ENCODE measurements at regions not wholly inside any gene's neighbourhood (a gene's known extent, or its start where the extent isn't known, plus 50 kb on each side); places are given as distances from the start of the nearest gene placed in this dataset.

GRCh38 chr16:86060381-86061317 lies 161.7 kb downstream of the IRF8 start:
- no peak for DNase-seq (ENCODE audit: low read depth in 3 of 3)

- no peak for DNase-seq (ENCODE audit: low read depth in 3 of 3)
Observed at GRCh38 chr16:86061318-86061695, 162.3 kb downstream of the IRF8 start.

- DNase-seq (ENCODE audit: low read depth in 3 of 3) = no peak
Observed at GRCh38 chr16:86061721-86062120, 162.8 kb downstream of the IRF8 start.

GRCh38 chr16:86062271-86062965 lies 163.5 kb downstream of the IRF8 start:
- DNase-seq (ENCODE audit: low read depth in 3 of 3) = no peak

- DNase-seq (ENCODE audit: low read depth in 3 of 3) = no peak
Observed at GRCh38 chr16:86063760-86064405, 164.9 kb downstream of the IRF8 start.

- DNase-seq (ENCODE audit: low read depth in 3 of 3) = no peak
Observed at GRCh38 chr16:86064431-86065250, 165.7 kb downstream of the IRF8 start.

GRCh38 chr16:86065711-86066110 lies 166.7 kb downstream of the IRF8 start:
- DNase-seq (ENCODE audit: low read depth in 3 of 3) = no peak

GRCh38 chr16:86066811-86067210 lies 167.8 kb downstream of the IRF8 start:
- no peak for DNase-seq (ENCODE audit: low read depth in 3 of 3)

- DNase-seq (ENCODE audit: low read depth in 3 of 3) = no peak
Observed at GRCh38 chr16:86067516-86067915, 168.6 kb downstream of the IRF8 start.

GRCh38 chr16:86067936-86068335 lies 169.0 kb downstream of the IRF8 start:
- no peak for DNase-seq (ENCODE audit: low read depth in 3 of 3)

GRCh38 chr16:86068722-86069121 lies 169.8 kb downstream of the IRF8 start:
- DNase-seq (ENCODE audit: low read depth in 3 of 3) = no peak

- no peak for DNase-seq (ENCODE audit: low read depth in 3 of 3)
Observed at GRCh38 chr16:86069736-86070298, 170.9 kb downstream of the IRF8 start.

- no peak for DNase-seq (ENCODE audit: low read depth in 3 of 3)
Observed at GRCh38 chr16:86070484-86070883, 171.5 kb downstream of the IRF8 start.

- no peak for DNase-seq (ENCODE audit: low read depth in 3 of 3)
Observed at GRCh38 chr16:86070971-86071370, 172.0 kb downstream of the IRF8 start.

GRCh38 chr16:86071611-86072240 lies 172.8 kb downstream of the IRF8 start:
- no peak for DNase-seq (ENCODE audit: low read depth in 3 of 3)

- DNase-seq (ENCODE audit: low read depth in 3 of 3) = peak in 2 of 3 experiments; percentile 5 to 53
Observed at GRCh38 chr16:86072328-86073102, 173.6 kb downstream of the IRF8 start.

GRCh38 chr16:86073103-86073625 lies 174.2 kb downstream of the IRF8 start:
- no peak for DNase-seq (ENCODE audit: low read depth in 3 of 3)

- DNase-seq (ENCODE audit: low read depth in 3 of 3) = no peak
Observed at GRCh38 chr16:86073763-86074493, 175.0 kb downstream of the IRF8 start.

All from stimulated activated CD4-positive, alpha-beta T cell treated with anti-CD3 and anti-CD28 coated beads, TNF-alpha, amount 100 ng/mL, for 24 hours (primary cell).